ENCODE measurements at regions not wholly inside any gene's neighbourhood (a gene's known extent, or its start where the extent isn't known, plus 50 kb on each side); places are given as distances from the start of the nearest gene placed in this dataset.

DNA sequence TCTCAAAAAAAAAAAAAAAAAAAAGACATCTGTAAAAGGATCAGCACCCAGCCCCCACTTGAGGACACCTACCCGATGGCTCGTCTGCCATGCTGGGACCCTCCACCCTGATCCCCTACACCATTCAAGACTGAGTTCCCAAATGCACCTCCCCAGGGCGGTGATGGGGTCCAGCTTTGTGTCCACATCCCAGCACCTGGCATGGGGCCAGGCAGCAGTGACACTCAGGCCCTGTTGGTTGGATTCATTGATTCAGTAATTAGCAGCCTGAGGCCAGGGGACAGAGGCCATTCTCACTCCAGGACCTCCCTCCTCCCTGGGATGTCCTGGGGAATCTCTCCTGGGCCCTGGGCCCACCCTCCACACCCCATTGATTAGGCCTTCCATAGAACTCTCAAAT, 88.8 kb upstream of the RUFY1 start:
- TF ChIP-seq, protein P1, sequence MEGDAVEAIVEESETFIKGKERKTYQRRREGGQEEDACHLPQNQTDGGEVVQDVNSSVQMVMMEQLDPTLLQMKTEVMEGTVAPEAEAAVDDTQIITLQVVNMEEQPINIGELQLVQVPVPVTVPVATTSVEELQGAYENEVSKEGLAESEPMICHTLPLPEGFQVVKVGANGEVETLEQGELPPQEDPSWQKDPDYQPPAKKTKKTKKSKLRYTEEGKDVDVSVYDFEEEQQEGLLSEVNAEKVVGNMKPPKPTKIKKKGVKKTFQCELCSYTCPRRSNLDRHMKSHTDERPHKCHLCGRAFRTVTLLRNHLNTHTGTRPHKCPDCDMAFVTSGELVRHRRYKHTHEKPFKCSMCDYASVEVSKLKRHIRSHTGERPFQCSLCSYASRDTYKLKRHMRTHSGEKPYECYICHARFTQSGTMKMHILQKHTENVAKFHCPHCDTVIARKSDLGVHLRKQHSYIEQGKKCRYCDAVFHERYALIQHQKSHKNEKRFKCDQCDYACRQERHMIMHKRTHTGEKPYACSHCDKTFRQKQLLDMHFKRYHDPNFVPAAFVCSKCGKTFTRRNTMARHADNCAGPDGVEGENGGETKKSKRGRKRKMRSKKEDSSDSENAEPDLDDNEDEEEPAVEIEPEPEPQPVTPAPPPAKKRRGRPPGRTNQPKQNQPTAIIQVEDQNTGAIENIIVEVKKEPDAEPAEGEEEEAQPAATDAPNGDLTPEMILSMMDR (IDR thresholded peaks at IDR 0.05; ENCODE audit: extremely low read depth in 1 of 2, insufficient read depth in 1 of 2, low read depth in 1 of 2, low read length in 2 of 2) = no peak
- TF ChIP-seq POLR2A (IDR thresholded peaks at IDR 0.05; ENCODE audit: low read depth, low read length) (no peak), EZH2 (IDR thresholded peaks at IDR 0.05; ENCODE audit: borderline replicate concordance, low read depth, low read length, severe bottlenecking) (no peak), POLR2AphosphoS5 (IDR thresholded peaks at IDR 0.05; ENCODE audit: insufficient read depth, low read depth, low read length) (no peak), FOS (IDR thresholded peaks at IDR 0.05; ENCODE audit: borderline replicate concordance, insufficient read depth, low read length) (no peak), JUN (IDR thresholded peaks at IDR 0.05; ENCODE audit: borderline replicate concordance, insufficient read depth, insufficient read length, low read depth) (no peak), MYC (IDR thresholded peaks at IDR 0.05; ENCODE audit: low read depth, low read length) (no peak)
- TF ChIP-seq, protein P2, sequence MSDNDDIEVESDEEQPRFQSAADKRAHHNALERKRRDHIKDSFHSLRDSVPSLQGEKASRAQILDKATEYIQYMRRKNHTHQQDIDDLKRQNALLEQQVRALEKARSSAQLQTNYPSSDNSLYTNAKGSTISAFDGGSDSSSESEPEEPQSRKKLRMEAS (IDR thresholded peaks at IDR 0.05; ENCODE audit: insufficient read depth, insufficient read length) = no peak

All from endothelial cell of umbilical vein (primary cell).